GM18502 (cell line): ENCODE measurements at regions not wholly inside any gene's neighbourhood (a gene's known extent, or its start where the extent isn't known, plus 50 kb on each side); places are given as distances from the start of the nearest gene placed in this dataset.

Experiments
- ATAC-seq: cut with Tn5 transposase; IDR thresholded peaks from one replicate; pipeline ENCODE4 v1.9.1; 2021; ENCODE audit warnings: mild to moderate bottlenecking; ENCODE audit not compliant: unreplicated experiment, poor library complexity

DNA sequence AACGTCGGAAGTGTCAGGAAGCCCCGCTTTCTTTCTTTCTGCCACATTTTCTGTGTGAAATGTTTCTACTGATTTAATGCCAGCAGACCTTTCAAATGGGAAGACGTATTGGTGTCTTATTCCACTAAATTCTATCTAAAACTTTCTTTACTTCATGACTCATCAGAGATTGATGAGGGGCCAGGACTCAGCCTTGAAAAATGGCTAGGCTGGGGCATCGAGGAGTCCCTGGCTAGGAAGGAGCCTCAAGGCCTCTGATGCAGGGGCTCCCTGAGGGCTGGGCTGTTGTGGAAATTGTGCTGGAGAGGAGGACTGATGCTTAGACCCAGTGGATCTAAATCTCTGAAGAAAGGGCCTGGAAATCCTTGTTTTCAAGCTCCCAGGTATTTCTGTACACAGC is 192.8 kb upstream of the PDE10A start:
- no peak for ATAC-seq

DNA sequence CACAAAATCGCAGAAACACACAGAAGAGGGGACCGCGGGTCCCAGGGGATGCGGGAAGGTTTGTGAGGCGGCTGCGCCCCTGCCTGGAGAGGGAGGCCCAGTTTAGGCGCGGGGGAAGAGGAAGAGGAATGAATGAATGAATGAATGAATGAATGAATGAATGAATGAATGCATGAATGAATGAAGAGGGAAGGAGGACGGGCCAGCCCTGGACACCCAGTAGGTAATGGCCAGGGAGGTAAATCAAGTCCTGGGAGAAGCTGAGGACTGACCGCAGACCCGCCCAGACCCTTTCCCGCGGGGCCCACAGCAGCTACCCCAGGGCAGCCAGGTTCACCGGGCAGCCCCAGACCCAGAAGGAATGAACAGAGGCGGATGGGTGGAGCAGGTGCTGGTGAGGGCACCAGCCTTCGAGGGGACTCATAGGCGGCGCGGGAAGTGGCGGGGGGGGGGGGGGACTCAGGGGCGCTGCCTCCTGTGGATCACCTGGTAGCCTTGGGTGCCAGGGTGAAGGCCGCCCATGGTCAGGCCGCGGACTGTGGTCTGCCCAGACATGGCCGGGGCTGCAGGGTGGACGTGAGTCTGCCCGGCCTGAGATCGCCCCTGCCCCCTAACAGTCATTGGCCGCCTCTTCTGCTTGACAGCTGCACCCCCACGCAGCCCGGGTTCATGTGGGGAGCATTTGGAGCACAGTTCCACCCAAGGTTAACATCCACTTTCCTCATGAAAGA is 192.0 kb upstream of the PDE10A start:
- no peak for ATAC-seq

- no peak for ATAC-seq
These were observed 191.2 kb upstream of the PDE10A start for GRCh38 chr6:165854061-165854862.

GRCh38 chr6:165852676-165853075 is 189.6 kb upstream of the PDE10A start:
- no peak for ATAC-seq

GRCh38 chr6:165850434-165851019 is 187.5 kb upstream of the PDE10A start:
- ATAC-seq, result peak; percentile 86

DNA sequence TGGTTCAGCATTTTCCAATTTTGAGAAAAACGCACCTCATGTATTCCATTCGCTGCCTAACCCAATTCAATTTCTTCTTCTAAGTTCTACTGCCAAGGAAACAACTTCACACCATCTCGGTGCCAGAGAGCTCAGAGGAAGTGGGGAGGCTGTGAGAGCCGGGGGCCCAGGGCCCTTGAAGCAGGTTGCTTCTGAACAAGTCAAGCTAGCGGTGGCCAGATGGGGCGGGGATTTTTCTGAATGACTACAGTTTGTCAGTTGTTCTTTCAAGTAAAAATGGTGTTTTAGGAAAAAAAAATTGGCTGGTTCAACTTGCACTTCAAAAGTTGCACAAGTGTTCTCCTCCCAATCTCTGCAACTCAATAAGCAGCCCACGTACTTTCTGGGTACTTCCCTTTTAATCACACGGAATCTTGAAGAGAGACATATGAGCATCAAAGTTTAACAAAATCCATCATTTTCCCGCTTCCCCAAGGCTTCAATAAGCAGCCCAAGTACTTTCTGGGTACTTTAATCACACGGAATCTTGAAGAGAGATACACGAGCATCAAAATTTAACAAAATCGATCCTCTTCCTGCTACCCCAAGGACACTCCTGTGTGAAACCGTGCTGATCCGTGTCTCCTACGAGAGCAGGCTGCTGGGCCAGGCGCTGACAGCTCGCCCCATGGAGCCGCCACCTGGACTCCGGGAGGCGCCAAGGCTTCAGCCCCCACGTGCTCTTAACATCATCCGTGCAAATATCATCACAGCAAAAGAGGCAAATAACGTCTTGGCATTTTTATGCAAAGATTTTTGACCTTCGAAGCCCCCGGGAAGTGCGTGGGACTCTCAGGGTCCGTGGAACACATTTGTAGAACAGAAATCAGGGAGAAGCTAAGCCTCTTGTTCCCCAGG is 186.7 kb upstream of the PDE10A start:
- ATAC-seq, result no peak

- no peak for ATAC-seq
These were observed 185.0 kb upstream of the PDE10A start for GRCh38 chr6:165848086-165848426.

DNA sequence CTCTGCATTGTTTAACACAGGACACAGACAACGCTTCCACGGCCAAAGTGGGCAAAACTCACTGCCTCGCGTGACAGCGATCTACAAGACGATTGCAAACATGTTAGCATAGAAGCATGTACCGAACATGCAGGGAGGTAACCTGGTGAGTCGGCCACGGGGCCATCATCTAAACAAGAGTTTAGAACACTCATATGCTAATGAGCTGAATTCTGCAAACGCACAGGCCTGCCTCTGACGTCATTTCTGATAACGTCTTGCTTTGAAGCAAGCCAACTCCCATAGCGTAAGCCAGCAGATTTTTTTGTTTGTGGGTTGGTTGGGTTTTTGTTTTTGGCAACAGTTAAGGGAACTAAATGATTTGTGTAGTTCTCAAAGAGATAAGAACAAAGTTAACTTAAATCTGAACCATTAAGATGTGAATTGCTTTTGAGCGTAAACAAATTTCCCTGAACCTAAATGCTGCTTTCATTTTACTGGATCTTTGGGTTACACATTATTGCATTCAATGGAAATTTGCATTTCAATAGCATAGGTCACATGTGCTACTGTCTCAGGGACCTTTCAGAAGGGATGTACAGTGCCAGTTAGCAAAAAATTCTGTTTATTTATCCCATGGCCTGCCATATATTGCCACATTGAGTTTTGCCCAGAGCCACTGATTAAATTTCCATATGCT is 184.5 kb upstream of the PDE10A start:
- ATAC-seq, result no peak

DNA sequence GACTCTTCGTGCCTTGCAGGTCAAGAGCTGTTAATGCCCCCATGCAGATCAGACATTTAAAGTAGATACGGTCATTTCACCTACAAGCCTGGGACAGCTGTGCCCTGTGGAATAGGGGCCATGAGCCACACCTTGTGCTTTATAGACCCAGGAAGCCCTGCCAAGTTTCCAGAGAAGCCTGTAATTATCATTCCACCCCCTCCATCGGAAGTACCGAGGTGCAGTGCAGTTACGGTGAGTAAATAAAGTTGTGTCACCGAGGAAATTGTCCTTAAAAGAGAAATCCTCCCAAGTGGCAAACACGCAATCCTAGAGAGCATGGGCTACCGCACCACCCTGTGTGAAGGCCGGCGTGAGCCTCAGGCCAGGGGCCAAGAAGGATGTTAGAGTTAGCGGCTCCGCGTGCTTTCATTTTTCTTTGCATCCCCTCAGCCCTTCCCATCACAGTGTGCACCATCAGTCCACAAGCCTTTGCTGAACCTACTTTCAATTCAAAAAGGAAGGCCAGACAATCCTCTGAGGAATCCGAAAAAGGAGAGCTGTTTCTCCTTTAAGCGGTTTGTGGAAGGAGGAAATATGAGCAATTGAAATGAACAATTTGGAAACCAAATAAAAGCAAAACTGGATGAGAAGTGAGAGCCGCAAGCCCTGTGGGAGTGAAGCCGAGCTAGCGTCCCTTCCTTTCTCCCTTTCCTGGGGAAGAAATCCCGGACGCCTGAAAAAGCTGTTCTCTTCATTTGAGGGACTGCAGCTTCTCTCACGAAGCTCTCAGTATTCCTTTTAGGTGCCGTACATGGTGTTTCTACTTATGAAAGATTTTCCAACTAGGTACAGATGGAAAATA is 183.3 kb upstream of the PDE10A start:
- ATAC-seq, result no peak

DNA sequence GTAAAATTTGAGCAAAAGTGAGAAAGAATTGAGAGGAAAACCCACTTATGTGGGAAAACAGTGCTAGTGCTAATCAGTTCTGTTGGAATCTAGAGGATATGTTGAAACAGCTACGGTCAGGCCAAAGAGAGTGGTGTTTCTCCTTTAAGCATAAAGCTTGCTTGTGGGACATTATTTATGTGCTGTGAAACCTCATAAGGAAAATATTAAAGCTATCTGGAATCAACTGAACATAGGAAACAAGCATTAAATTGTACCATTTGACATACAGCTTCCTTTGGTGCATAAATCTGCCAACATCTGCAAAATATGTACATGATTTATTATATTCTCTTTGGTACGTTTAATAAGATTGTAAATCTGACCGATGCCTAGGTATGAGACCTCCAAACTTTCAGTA is 182.5 kb upstream of the PDE10A start:
- no peak for ATAC-seq

GRCh38 chr6:165844801-165845364 is 181.8 kb upstream of the PDE10A start:
- no peak for ATAC-seq

DNA sequence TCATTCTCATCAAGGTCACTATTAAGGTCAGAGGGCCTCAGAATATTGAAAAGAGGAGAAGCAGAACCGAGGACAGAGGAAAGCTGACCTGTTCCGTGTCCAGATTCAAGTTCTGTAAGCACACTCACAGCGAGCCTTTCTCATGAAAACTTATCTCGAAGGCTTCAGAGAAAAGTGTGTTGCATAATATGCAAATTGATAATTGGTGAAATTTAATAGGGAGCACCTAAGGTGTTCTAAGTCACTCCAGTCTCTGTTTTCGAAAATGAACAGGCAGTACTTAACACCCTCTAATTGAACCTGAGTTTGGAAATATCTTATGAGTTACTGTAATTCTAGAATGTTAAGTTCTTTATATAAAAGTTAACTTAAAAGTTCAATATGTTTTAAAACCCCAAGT is 181.2 kb upstream of the PDE10A start:
- ATAC-seq, result no peak

GRCh38 chr6:165843568-165844113 is 180.6 kb upstream of the PDE10A start:
- ATAC-seq, result no peak

- ATAC-seq, result no peak
These were observed 180.1 kb upstream of the PDE10A start for GRCh38 chr6:165843121-165843520.

- no peak for ATAC-seq
These were observed 179.4 kb upstream of the PDE10A start for GRCh38 chr6:165842281-165842936.

DNA sequence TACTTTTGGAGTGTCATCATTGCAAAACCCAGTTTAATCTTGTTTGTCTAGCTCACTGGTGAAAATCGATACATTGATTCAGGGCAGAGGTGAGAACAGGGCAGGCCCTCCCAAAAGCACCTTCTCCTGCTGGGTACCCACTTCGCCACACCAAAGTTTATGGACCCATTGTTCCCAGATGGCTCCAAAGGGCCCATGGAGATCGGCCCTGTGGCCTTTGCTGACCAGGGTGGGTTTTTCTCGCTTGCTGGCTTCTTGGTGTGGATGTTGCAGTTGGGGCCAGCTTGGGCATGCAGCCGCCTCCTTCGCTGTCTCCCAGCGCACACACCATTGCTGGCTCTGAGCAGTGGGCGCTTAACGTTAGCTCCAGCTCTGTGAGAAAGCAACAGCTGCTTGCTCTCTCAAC is 178.1 kb upstream of the PDE10A start:
- no peak for ATAC-seq

- no peak for ATAC-seq
These were observed 175.1 kb upstream of the PDE10A start for GRCh38 chr6:165837948-165838745.
